IPS-18a (cell line): ENCODE measurements at regions not wholly inside any gene's neighbourhood (a gene's known extent, or its start where the extent isn't known, plus 50 kb on each side); places are given as distances from the start of the nearest gene placed in this dataset.

ENCODE experiments used
- H3K27ac ChIP-seq: one replicate; pipeline ENCODE4 v1.5.1; 2013; ENCODE audit warnings: low read length
- H3K27me3 ChIP-seq: one replicate; pipeline ENCODE4 v1.6.1; 2013; ENCODE audit warnings: mild to moderate bottlenecking, low read length; ENCODE audit not compliant: control insufficient read depth, insufficient read depth
- H3K36me3 ChIP-seq: one replicate; pipeline ENCODE4 v1.6.1; 2013; ENCODE audit warnings: low read depth, low read length; ENCODE audit not compliant: control insufficient read depth
- H3K4me1 ChIP-seq: one replicate; pipeline ENCODE4 v1.6.1; 2013; ENCODE audit warnings: low read depth, low read length; ENCODE audit not compliant: control insufficient read depth
- H3K4me3 ChIP-seq: one replicate; pipeline ENCODE4 v1.5.1; 2013; ENCODE audit warnings: low read length
- H3K9ac ChIP-seq: one replicate; pipeline ENCODE4 v1.6.1; 2013; ENCODE audit warnings: mild to moderate bottlenecking, low read length, moderate library complexity
- H3K9me3 ChIP-seq: one replicate; pipeline ENCODE4 v1.6.1; 2013; ENCODE audit warnings: low read depth, low read length; ENCODE audit not compliant: control insufficient read depth

- Histone ChIP-seq H3K4me3 (no peak overlapping the region), H3K27me3 (no peaks in the 10 kb centered on the region), H3K9me3 (no peaks in the 10 kb centered on the region), H3K27ac (no peak overlapping the region), H3K36me3 (no peaks in the 10 kb centered on the region), H3K4me1 (peaks cover 22% of the 10 kb centered on the region), H3K9ac (no peak overlapping the region)
Measured at GRCh38 chr11:92671081-92671480, 298.4 kb upstream of the MTNR1B start.

GRCh38 chr11:92675303-92675702 lies 294.1 kb upstream of the MTNR1B start:
- H3K36me3 ChIP-seq, result no peaks in the 10 kb centered on the region
- no peak overlapping the region for H3K27ac ChIP-seq
- H3K27me3 ChIP-seq, result no peaks in the 10 kb centered on the region
- H3K9ac ChIP-seq, result no peak overlapping the region
- H3K9me3 ChIP-seq, result no peaks in the 10 kb centered on the region
- no peak overlapping the region for H3K4me3 ChIP-seq
- H3K4me1 ChIP-seq, result peaks cover under 1% of the 10 kb centered on the region

- Histone ChIP-seq H3K4me3 (no peak overlapping the region), H3K27ac (no peak overlapping the region), H3K9ac (no peak overlapping the region), H3K36me3 (no peaks in the 10 kb centered on the region), H3K9me3 (no peaks in the 10 kb centered on the region), H3K4me1 (no peaks in the 10 kb centered on the region), H3K27me3 (no peaks in the 10 kb centered on the region)
Measured at GRCh38 chr11:92675810-92676209, 293.6 kb upstream of the MTNR1B start.

- no peaks in the 10 kb centered on the region for H3K27me3 ChIP-seq
- no peak overlapping the region for H3K4me3 ChIP-seq
- H3K27ac ChIP-seq, result no peak overlapping the region
- H3K4me1 ChIP-seq, result no peaks in the 10 kb centered on the region
- H3K9me3 ChIP-seq, result no peaks in the 10 kb centered on the region
- H3K36me3 ChIP-seq, result no peaks in the 10 kb centered on the region
- H3K9ac ChIP-seq, result no peak overlapping the region
Measured at GRCh38 chr11:92678008-92678611, 291.3 kb upstream of the MTNR1B start.

- Histone ChIP-seq H3K4me3 (no peak overlapping the region), H3K9me3 (no peaks in the 10 kb centered on the region), H3K4me1 (no peaks in the 10 kb centered on the region), H3K27ac (no peak overlapping the region), H3K9ac (no peak overlapping the region), H3K27me3 (no peaks in the 10 kb centered on the region), H3K36me3 (no peaks in the 10 kb centered on the region)
Measured at GRCh38 chr11:92681586-92681985, 287.9 kb upstream of the MTNR1B start.

- H3K27me3 ChIP-seq, result no peaks in the 10 kb centered on the region
- no peak overlapping the region for H3K27ac ChIP-seq
- no peaks in the 10 kb centered on the region for H3K4me1 ChIP-seq
- H3K36me3 ChIP-seq, result no peaks in the 10 kb centered on the region
- no peaks in the 10 kb centered on the region for H3K9me3 ChIP-seq
- no peak overlapping the region for H3K9ac ChIP-seq
- H3K4me3 ChIP-seq, result no peak overlapping the region
Measured at GRCh38 chr11:92682136-92682535, 287.3 kb upstream of the MTNR1B start.

- H3K9ac ChIP-seq, result no peak overlapping the region
- H3K36me3 ChIP-seq, result no peaks in the 10 kb centered on the region
- H3K27ac ChIP-seq, result no peak overlapping the region
- H3K4me1 ChIP-seq, result no peaks in the 10 kb centered on the region
- no peaks in the 10 kb centered on the region for H3K27me3 ChIP-seq
- no peak overlapping the region for H3K4me3 ChIP-seq
- no peaks in the 10 kb centered on the region for H3K9me3 ChIP-seq
Measured at GRCh38 chr11:92682952-92683351, 286.5 kb upstream of the MTNR1B start.

GRCh38 chr11:92685049-92685448 lies 284.4 kb upstream of the MTNR1B start:
- Histone ChIP-seq H3K4me1 (no peaks in the 10 kb centered on the region), H3K4me3 (no peak overlapping the region), H3K27me3 (no peaks in the 10 kb centered on the region), H3K27ac (no peak overlapping the region), H3K9ac (no peak overlapping the region), H3K36me3 (no peaks in the 10 kb centered on the region), H3K9me3 (no peaks in the 10 kb centered on the region)

- Histone ChIP-seq H3K9ac (no peak overlapping the region), H3K9me3 (no peaks in the 10 kb centered on the region), H3K36me3 (no peaks in the 10 kb centered on the region), H3K27me3 (no peaks in the 10 kb centered on the region), H3K27ac (no peak overlapping the region), H3K4me1 (no peaks in the 10 kb centered on the region), H3K4me3 (no peak overlapping the region)
Measured at GRCh38 chr11:92687724-92688123, 281.7 kb upstream of the MTNR1B start.

- Histone ChIP-seq H3K9ac (no peak overlapping the region), H3K36me3 (no peaks in the 10 kb centered on the region), H3K27ac (no peak overlapping the region), H3K4me3 (no peak overlapping the region), H3K4me1 (no peaks in the 10 kb centered on the region), H3K9me3 (no peaks in the 10 kb centered on the region), H3K27me3 (no peaks in the 10 kb centered on the region)
Measured at GRCh38 chr11:92688416-92688815, 281.0 kb upstream of the MTNR1B start.

GRCh38 chr11:92692826-92693546 lies 276.5 kb upstream of the MTNR1B start:
- Histone ChIP-seq H3K36me3 (no peaks in the 10 kb centered on the region), H3K9me3 (no peaks in the 10 kb centered on the region), H3K4me1 (no peaks in the 10 kb centered on the region), H3K27me3 (no peaks in the 10 kb centered on the region), H3K4me3 (no peak overlapping the region), H3K9ac (no peak overlapping the region), H3K27ac (no peak overlapping the region)

GRCh38 chr11:92696076-92696475 lies 273.4 kb upstream of the MTNR1B start:
- H3K27me3 ChIP-seq, result no peaks in the 10 kb centered on the region
- no peaks in the 10 kb centered on the region for H3K36me3 ChIP-seq
- H3K9ac ChIP-seq, result no peak overlapping the region
- no peak overlapping the region for H3K4me3 ChIP-seq
- H3K27ac ChIP-seq, result no peak overlapping the region
- H3K4me1 ChIP-seq, result no peaks in the 10 kb centered on the region
- H3K9me3 ChIP-seq, result no peaks in the 10 kb centered on the region
